ENCODE measurements at regions not wholly inside any gene's neighbourhood (a gene's known extent, or its start where the extent isn't known, plus 50 kb on each side); places are given as distances from the start of the nearest gene placed in this dataset.
"Not testable (repeated sequence)": the region's sequence is repeated elsewhere in the genome, so short reads cannot be mapped to it uniquely, and the experiment has no call there.

- no peak for DNase-seq (ENCODE audit: low read depth)
Observed at GRCh38 chr12:42716491-42716891, 126.9 kb upstream of the PRICKLE1 start.

DNA sequence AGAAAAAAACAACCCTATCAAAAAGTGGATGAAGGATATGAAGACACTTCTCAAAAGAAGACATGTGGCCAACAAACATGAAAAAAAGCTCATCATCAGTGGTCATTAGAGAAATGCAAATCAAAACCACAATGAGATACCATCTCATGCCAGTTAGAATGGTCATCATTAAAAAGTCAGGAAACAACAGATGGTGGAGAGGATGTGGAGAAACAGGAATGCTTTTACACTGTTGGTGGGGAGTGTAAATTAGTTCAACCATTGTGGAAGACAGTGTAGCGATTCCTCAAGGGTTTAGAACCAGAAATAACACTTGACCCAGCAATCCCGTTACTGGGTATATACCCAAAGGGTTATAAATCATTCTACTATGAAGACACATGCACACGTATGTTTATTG is 124.0 kb upstream of the PRICKLE1 start:
- not testable (repeated sequence) for DNase-seq (ENCODE audit: low read depth)

DNA sequence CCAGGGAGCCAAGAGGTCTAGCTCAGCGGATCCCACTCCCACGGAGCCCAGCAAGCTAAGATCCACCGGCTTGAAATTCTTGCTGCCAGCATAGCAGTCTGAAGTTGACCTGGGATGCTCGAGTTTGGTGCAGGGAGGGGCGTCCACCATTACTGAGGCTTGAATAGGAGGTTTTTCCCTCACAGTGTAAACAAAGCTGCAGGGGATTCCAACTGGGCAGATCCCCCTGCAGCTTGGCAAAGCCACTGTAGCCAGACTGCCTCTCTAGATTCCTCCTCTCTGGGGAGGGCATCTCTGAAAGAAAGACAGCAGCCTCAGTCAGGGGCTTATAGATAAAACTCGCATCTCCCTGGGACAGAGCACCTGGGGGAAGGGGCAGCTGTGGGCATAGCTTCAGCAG is 118.8 kb upstream of the PRICKLE1 start:
- not testable (repeated sequence) for DNase-seq (ENCODE audit: low read depth)

GRCh38 chr12:42707312-42708226 is 118.0 kb upstream of the PRICKLE1 start:
- no peak for DNase-seq (ENCODE audit: low read depth)

GRCh38 chr12:42706321-42706720 is 116.8 kb upstream of the PRICKLE1 start:
- DNase-seq (ENCODE audit: low read depth), result no peak

DNA sequence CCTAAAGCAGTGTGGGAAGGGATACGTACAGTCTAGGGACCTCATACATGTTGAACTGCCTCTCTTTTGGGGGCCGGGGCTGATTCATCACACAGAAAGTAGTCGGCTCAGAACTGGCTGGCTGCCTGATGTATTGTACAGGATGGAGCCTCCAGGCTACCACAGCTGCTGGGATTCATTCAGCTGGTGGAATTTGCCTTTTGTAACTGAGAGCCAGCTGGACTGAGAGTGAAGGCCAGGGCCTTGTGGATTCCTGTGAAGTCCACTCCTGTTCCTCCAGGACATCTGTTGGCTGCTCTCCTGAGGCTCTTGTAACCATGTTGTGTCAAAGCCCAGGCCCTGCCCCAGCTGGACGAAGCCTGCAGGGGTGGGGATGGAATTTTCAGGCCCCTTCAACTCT is 116.3 kb upstream of the PRICKLE1 start:
- peak; percentile 72 for DNase-seq (ENCODE audit: low read depth)

- DNase-seq (ENCODE audit: low read depth), result no peak
Observed at GRCh38 chr12:42704810-42705401, 115.4 kb upstream of the PRICKLE1 start.

DNA sequence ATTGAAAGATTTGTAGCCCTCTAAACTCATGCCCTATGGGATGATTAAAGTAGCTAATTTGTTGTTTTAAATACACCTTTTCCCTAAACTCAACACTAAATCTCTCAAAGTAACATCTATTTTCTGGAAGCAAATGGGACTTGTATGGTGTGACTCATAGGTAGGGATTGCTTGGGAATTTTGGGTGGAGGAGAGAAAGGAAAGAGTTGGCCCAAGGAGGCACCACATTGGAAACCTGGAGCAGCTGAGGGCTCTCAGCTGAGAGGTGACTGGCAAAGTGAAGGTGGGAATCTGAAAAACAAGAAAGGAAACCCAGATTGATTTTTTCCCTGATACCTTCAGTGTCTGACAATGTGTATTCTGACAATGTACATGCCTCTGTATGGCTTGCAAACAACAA is 114.8 kb upstream of the PRICKLE1 start:
- peak; percentile 19 for DNase-seq (ENCODE audit: low read depth)

DNA sequence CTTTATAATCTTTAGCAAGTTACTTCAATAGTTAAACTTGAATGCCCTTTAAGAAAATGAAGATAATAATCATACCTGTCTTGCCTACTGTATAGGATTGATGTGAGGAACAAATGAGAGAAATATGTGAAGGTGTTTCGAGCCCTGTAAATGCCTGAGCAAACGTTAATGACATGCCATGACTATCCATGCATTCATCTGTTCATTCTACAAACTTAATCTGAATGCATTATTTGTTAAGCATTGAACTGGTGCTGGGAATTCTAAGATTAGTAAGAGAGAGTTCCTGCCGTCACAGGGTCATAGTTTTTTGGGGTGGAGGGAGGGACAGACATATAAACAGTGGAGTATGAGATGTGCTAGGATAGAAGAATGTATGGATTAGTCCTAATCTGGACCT is 111.5 kb upstream of the PRICKLE1 start:
- DNase-seq (ENCODE audit: low read depth), result no peak

DNA sequence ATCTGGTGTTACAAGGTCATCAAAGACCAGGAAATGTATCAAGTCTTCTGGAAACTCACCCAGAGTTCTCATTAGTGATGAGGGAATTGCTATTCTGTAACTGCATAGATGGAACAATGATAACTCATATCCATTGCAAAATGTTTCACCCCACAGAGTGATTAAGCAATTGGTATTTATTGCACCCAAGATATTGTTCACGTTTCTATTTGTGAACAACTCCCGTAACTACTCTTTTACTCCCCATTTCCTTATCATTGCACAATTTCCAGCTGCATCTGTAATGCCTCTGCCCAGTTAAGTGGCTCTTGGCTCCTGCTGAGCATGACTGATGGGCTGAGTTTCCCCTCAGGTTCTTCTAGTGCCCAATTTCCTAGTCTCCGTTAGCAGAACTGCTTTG is 108.7 kb upstream of the PRICKLE1 start:
- peak; percentile 43 for DNase-seq (ENCODE audit: low read depth)

- peak; percentile 35 for DNase-seq (ENCODE audit: low read depth)
Observed at GRCh38 chr12:42696406-42697149, 107.0 kb upstream of the PRICKLE1 start.

DNA sequence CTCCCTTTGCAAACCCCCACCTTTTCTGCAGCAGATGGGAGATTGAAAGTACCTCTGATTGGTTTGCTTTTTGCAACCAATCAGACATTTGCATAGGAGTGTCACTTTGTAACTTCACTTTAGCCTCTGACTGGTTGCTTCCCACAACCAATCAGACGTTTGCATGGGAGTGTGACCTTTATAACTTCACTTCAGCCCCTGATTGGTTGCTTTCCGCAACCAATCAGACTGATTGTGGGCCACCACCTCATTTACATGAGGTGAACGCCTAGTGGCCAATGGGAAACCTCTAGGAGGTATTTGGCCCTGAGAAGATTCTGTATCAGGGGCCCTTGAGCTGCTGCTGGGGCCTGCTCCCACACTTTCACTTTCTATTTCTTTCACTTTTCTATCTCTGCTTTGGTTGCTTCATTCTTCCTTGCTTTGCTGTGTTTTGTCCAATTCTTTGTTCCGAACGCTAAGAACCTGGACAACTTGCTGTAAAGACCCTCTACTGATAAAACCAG is 106.0 kb upstream of the PRICKLE1 start:
- no peak for DNase-seq (ENCODE audit: low read depth)

DNA sequence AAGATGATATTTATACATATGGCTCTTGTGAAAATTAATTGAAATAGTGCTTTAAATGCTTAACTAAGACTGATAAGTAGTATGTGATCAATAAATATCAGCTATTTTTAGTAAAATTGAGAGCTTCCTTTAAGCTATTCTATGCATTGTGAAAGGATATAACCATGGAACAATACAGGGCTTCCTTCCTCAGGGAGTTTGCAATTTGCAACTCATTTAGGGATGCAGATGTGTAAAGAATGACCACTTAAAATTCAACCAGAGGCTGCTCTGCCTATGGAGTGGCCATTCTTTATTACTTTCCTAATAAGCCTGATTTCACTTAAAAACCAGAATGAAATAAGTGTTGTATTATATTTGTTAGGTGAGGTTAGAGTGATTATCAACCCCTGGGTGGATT is 103.2 kb upstream of the PRICKLE1 start:
- no peak for DNase-seq (ENCODE audit: low read depth)

- no peak for DNase-seq (ENCODE audit: low read depth)
Observed at GRCh38 chr12:42691991-42692557, 102.5 kb upstream of the PRICKLE1 start.

DNA sequence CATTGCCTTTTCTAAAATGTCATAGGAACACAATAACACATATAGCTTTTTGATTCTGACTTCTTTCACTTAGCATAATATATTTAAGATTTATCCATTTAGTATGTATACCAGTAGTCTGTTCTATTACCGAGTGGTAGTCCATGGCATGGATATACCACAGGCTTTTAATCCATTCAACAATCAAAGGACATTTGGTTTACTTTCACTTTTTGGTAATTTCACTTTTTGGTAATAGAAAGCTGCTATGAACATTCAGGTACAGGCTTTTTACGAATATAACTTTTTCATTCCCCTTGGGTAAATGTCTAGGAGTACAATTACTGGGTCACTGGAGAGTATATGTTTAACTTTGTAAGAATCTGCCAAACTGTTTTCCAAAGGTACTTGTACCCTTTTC is 100.7 kb upstream of the PRICKLE1 start:
- DNase-seq (ENCODE audit: low read depth), result no peak

- DNase-seq (ENCODE audit: low read depth), result no peak
Observed at GRCh38 chr12:42689699-42690098, 100.2 kb upstream of the PRICKLE1 start.

- no peak for DNase-seq (ENCODE audit: low read depth)
Observed at GRCh38 chr12:42686514-42687172, 97.1 kb upstream of the PRICKLE1 start.

DNA sequence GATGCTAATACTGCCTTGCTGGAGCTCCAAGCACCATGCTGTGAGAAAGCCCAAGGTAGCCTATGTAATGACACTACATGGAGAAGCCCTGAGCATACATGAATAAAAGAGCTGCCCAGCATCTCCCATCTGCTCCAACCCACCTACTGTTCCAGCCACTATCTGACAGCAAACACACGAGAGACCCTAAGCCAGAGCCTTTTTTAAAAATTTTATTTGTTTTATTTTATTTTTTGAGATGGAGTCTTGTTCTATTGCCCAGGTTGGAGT is 95.2 kb upstream of the PRICKLE1 start:
- no peak for DNase-seq (ENCODE audit: low read depth)

DNA sequence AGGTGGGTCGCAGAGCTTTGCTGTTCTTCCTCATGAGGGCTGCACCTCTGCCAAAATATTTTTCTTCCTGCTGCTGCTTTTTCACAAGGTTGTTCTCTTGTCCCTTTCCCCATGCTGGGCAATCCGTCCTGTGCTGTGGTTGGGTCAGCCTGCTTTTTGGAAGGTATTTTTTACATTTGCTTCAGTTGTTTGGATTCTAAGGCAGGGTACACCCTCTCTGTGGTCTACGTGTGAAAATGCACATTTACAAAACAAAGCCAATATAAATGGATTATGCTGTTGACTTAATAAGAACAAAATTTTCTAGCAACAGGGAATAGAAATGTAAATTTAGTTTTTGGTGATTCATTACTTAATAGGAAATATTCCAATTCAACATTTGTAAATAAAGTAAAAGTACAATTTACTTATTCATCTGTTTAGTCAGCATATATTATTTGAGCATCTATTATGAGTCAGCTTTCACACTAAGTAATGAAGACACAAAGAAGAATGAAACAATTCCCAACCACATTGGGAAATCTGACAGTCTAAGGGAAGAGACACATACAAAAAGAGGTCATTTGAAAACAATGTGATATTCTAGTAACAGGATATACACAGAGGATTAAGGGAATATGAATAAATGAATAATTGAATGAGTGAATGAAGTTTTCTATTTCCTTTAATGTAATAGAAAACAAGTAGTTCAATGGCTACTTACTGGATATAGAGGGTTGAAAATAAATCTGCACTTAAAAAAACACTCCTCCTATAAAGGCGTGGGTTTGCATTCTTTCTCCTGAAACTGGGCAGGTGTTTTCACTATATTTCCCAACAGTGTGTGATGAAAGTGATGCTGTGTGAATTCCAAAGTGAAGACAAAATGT is 94.6 kb upstream of the PRICKLE1 start:
- DNase-seq (ENCODE audit: low read depth), result no peak

DNA sequence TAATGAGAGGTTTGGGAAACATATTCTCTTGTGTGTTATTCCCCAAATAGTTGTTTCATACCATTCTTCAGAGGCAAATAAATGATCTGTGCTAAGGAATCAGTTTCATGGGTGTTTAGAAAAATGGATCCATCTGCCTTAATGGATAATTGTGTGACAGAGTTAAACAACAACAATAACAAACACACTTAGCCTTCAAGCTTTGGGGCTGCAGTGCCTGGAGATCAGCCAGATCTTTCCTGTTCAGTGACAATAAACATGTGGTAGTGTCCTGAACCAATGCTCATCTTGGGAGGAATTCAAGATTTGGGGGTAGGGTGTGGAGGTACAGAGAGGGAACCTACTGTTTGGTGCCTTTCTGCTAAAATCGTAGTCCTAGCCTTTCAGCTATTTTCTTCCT is 93.7 kb upstream of the PRICKLE1 start:
- no peak for DNase-seq (ENCODE audit: low read depth)

- no peak for DNase-seq (ENCODE audit: low read depth)
Observed at GRCh38 chr12:42679466-42679865, 89.9 kb upstream of the PRICKLE1 start.
